NCI-H345 treated with DMSO at 0.1 percent for 48 hours (cell line): ENCODE measurements at regions not wholly inside any gene's neighbourhood (a gene's known extent, or its start where the extent isn't known, plus 50 kb on each side); places are given as distances from the start of the nearest gene placed in this dataset.
"Not testable (repeated sequence)": the region's sequence is repeated elsewhere in the genome, so short reads cannot be mapped to it uniquely, and the experiment has no call there.

ENCODE experiments used
- DNase-seq: peaks from one replicate; lab custom pipeline; 2025; ENCODE audit not compliant: unreplicated experiment; lab: John Stamatoyannopoulos, UW

DNA sequence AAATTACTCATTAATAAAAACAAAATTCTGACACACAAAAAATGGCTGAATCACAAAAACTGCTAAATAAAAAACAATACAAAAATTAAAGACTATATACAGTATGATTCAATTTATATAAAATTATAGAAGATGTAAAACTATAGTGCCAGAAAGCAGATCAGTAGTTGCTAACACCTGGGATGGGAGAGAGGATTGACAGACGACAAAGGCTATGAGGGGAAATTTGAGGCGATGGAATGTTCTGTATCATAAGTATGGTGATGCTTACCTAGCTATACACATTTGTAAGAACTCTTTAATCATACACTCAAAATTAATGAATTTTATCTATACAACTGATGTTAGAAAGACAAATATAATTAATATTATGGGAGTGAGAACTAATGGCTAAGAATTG lies 247.9 kb upstream of the GJE1 start:
- DNase-seq: no peak

DNA sequence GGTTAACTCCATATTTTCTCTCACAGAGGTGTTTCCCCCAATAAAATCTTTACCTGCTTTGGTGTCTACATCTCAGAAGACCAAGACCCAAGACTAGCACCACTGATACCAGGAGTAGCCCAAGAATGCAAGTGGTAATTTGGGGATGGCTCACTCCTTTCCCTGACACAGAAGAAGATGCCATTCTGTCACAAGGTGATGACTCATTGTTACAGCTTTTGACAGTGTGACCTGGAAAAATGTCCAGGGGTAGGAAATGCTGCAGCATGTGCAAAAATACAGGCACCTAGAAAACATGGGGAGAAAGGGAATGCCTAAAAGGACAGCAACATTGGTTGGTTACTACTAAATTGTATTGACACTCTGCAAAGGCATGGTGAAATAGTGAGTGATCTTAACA lies 254.0 kb upstream of the GJE1 start:
- DNase-seq: no peak

DNA sequence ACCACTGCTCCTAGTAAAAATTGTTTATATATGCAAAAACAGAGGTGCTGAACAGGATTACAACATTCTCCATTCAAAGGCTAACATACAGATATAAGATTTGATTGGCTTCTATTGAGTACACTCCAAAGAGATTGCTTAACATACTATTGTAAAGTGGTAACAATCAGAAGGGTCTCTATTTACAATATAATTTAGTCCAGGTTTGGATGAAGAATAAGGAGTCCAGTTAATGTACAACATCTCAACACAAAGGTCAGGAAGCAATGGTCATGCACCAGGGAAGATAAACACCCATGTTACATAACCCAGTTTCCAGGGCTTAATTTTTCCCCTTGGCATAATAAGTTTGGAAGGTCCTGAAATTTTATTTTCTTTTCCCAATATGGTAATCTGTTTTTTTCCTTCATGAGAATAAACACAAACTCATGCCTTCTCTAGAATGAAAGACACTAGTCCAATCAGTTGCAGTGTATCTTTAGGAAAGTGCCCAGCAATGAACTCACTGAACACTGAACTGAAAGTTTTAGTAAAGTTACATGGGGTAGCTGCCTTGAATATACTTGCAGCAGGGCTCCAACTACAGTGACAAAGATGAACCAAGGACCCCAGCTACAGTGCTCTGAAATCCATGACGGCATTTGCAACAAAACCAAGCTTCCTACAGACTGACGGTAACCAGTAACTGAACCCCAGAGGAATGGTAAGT lies 255.3 kb upstream of the GJE1 start:
- no peak for DNase-seq

DNA sequence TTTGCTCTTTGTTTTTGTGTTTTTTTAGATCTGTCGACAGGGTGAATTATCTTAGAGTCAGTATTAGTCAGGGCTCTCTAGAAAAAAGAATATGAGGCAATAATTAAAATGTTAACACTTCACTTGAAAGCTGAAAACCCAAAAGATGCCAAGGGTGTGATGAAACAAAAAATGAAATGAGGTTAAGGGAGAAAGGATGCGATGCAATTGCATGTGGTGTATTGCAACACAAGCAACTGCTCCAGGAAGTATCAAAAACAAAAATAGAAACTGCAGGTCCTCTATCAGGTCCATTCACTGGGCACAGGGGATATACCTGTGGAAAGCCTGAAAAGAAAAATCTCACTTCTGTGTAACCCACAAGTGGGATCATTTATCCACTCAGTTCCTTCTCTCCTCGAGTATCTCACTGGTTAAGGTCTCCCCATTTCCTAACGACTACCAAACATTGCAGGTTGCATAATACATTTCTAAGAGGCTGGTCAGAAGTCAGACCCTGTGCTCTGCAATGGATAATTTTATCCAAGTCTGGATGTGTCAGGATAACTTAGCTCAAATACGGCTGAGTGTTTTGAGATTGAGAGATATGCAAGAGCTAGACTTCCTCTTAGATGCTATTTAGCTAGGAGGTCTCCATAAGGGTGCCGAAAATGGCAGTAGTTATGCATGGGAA lies 257.7 kb upstream of the GJE1 start:
- no peak for DNase-seq

DNA sequence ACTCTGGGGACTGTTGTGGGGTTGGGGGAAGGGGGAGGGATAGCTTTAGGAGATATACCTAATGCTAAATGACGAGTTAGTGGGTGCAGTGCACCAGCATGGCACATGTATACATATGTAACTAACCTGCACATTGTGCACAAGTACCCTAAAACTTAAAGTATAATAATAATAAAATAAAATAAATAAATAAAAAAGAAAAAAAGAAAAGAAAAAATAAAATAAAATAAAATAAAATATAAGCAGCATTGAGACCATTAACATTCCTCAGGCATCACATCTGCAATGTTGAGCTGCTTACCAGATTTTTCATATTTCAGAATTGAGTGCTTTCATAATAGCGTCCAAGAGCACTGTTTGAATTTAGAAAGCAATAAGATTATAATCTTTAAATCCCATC lies 263.2 kb upstream of the GJE1 start:
- DNase-seq: not testable (repeated sequence)

DNA sequence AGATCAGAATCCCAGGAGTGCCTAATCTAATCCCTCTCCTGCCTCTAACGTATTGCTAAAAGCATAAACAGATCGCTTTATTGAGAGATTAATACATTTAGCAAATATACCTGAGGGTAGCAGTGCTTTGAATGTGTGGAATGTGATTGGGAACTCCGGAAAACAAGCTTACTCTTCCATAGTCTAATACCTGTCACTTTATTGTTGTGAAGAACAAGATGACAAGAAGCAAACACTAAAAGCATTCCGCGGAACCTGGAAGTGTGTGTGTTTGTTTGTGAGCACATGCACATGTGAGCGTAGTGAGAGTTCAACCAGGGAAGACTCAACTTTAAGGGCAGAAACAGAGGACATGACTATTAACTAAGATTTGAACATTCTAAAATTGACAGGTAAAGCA lies 265.0 kb upstream of the GJE1 start:
- DNase-seq: no peak

DNA sequence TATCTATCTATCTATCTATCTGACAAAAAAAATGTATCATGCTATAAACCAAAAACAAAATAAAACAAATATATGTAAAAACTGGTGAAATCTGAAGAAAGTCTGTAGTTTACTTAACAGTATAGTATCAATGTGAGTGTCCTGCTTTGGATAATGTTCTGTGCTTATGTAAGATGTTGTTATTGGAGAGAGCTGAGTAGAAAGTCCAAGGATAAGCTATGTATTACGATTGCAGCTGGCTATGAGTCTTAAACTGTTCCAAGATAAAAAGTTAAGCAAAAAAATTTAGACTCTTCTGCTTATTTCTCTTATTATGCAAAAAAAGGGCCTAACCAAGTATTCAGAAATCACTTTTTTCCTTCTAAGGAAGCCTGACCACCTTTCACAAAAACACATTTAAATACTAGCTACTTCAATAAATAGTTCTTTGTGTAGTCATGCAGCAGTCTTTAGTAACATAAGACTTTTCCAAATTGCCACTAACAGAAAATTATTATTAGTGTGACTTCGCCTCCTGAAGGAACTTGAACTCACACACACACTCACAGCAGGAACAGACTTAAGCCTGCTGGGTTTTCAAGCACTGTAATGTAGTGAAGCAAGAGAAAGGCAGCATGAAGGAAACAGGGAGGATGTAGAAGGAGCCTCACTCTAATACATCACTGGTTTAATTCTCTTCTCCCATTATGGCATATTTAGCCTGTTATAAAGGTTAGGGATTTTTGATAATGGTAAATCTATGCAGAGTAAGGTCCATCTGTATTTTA lies 265.8 kb upstream of the GJE1 start:
- no peak for DNase-seq

DNA sequence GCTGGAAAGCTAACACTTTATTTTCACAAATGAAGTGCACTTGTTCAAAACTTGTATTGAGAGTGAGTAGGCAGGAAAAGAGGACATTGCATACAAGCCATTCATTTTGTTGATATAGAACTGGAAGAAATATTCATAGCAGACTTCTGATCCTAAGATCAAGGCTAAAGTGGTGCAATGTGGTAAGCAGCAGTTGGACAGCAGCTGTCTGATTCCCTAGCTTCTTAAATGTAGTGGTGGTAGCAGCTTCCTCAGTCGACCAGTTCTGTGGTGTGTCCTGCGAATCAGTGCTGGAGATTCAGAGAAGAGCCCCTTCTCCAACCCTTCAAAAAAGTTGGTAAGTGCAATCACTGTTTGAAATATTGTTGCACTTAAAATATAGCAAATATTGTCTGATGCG lies 281.7 kb upstream of the GJE1 start:
- DNase-seq: no peak

DNA sequence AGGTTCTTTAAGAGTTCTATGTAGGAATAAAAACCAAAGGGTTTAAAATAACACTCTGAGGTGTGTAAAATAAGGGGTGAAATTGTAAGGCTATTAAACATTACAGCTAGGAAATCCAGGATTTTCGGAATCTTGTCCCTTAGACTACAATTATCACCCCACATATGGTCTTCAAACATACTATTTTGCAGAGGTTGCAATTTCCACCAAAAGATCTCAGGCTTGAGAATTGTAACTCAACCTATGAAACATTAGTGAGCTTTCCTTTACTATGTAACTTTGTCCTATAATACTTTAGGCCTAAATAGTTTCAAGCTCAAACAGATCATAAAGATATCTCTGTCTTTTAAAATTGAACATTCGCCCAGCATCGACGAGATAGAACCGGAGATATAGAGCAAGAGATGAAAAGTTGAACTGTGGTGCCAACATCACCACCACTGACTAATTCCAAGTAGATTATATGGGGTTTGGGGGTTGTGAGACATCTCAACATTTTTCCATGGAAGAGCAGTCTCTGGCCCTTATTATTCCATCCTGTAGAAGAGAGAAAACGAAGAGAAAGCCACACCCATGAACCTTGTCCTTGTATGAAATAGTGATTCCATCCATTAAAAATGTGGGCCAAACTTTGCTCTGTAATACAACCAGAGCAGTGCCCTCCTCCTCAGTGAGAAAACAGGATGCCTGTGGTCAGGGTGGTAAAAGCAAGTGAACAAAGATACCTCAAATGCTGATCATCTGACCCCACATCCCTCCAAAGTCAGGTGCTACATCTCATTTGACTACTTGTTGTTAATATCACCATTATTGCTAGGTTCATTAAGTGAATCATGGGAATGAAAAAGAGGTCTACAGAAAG lies 284.5 kb upstream of the GJE1 start:
- DNase-seq: no peak

DNA sequence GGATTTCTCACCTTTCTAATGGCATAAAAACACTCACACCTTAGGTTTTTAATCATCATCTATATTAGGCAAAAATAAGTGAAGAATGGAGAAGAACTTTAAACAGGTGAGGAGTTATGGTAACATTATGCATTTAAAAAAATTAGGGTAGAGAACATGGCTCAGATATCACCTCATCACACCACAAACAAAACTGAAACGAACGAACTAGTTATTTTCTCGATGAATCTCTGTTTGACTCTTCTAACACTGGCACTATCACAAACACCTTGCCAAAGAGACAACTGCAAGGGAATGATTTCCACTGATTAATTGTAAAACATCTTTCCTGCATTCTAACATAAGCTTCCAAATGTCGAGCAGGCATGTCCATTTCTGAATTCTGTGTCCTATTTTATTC lies 286.1 kb upstream of the GJE1 start:
- no peak for DNase-seq

DNA sequence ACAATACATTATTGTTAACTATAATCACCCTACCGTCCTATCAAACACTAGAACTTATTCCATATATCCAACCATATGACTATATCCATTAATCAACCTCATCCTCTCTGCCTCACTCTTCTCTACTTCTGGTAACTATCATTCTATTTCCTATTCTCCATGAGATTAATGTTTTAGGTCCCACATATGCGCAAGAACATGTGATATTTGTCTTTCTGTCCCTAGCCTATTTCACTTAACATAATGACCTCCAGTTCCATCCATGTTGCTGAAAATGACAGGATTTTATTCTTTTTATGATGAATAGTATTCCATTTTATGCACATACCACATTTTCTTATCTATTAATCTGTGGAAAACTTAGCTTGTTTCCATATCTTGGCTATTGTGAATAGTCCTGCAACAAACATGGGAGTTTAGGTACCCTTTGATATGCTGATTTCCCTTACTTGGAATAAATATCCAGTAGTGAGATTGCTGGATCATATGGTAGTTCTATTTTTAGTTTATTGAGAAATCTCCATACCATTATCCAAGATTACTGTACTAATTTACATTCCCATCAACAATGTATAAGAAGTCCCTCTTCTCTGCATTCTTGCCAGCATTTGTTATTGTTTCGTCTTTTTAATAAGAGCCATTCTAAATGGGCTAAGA lies 289.4 kb upstream of the GJE1 start:
- DNase-seq: no peak

DNA sequence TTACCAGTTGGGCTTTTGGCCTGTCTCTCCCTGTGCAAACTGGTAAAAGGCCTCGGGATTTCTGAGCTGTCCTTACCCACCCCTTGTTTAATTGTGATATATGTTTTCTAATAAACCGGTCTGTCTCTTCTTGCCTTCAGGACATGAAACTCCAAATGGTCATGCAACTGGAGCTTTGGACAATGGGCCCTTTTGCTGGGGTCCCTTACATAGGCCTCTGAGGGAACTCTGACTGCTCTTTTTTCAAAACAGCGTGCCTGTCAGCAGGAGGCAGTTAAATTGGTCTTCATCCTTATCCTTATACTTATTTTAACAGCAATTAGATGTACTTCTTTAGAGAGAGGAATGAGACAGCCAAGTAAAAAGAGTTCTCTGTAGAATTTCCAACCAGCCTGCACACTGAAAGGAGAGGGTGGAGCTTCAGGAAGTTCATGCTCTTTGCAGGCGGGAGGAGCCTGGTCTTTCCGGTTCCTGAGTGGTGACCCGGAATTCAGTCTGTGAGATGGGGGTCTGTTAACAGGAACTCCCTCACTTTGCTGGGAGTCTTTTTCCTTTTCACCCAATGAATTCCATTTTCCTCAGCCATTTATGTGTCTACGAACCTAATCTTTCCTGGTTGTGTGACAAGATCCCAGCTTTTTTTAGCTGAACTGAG lies 299.6 kb upstream of the GJE1 start:
- DNase-seq: no peak

DNA sequence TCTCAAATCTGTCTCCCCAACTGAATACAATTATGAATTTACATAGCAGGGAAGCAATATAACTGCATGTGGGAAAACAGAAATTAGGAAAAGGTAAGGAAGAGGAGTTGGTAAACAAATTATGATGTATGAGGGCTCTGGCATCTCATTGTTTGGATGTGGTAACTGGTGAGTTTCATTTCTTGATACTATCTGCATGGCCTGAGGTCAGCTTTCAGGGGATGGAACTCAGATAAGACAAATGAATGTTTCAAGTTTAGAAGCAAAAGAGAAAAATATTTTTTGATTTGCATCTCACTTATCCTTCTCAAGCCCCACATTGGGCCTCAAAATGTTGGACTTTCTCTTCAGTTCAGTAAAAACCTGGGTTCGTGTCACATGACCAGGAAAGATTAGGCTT lies 302.2 kb upstream of the GJE1 start:
- no peak for DNase-seq

DNA sequence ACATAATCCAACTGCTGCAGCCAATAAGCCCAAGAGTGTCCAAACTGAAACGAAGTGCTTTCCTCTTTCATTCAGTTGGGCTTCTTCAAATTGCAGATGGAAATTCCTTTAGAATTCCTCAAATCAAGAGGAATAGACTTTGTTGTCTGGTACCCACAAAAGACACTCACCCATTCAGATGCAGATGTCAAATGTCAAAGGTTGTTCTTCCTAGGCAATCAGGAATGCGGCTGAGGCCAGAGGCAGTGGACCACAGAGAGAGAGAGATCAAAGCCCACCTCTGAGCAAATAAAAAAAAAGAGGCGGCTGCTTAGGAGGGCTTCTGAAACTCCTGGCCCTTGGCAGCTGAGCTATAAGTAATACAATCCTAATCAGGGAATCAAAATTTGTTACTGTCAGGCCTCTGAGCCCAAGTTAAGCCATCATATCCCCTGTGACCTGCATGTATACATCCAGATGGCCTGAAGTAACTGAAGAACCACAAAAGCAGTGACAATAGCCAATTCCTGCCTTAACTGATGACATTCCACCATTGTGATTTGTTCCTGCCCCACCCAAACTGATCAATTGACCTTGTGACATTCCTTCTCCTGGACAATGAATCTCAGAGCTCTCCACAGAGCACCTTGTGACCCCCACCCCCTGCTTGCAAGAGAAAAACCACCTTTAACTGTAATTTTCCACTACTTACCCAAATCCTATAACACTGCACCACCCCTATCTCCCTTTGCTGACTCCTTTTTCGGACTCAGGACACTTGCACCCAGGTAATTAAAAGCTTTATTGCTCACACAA lies 303.0 kb upstream of the GJE1 start:
- no peak for DNase-seq

DNA sequence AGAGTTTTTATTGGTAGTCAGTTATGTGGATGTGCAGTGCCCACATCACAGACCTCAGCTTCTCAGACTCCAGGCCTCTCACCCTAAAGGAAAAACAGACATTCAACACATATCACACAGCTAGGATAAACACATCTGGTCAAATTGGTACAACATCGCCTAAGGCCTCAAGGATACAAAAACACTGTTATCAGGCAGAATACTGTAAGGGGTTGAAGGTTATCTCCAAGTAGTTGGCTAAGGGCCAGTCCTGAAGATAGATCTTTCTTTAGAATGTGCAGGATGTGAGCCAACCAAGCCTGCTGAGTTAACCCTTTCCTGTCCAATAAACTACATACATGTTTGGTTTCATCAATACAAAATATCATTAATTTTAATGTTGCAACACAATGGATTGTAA lies 308.4 kb upstream of the GJE1 start:
- no peak for DNase-seq

DNA sequence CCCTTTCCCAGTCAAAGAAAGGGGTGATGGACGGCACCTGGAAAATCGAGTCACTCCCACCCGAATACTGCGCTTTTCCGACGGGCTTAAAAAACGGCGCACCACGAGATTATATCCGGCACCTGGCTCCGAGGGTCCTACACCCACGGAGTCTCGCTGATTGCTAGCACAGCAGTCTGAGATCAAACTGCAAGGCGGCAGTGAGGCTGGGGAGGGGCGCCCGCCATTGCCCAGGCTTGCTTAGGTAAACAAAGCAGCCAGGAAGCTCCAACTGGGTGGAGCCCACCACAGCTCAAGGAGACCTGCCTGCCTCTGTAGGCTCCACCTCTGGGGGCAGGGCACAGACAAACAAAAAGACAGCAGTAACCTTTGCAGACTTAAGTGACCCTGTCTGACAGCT lies 317.7 kb upstream of the GJE1 start:
- not testable (repeated sequence) for DNase-seq

DNA sequence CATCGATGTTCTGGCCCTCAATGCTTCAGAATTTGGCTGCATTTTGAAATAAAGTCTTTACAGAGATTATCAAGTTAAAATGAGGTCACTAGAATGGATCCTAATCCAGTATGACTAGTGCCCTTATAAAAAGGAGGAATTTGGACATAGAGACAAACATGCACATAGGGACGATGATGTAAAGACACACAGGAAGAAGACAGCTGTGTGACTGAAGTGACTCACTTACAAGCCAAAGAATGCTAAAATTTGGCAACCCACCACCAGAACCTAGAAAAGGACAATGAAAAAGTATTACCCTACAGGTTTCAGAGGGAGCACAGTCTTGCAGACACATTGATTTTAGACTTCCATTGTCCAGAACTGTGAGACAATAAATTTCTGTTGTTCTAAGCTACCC lies 322.8 kb upstream of the GJE1 start:
- no peak for DNase-seq

DNA sequence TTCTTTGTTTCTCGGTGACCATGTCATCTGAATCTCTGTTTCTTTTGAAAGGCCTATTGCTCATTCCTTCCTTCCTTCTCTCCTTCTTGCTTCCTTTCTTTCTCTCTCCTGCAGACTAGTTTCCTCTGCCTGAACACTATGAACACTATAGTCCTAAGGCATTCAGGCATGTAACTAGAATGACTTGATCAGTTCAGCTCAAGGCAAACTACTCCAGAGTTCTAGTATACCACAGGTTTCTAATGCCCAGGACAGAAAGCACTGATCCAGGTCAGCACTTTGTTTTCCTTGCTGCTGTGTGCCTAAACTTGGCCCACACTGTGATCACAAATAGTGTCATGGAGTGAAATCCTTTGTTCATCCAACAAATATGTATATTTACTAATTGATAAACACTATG lies 324.1 kb upstream of the GJE1 start:
- DNase-seq: no peak

DNA sequence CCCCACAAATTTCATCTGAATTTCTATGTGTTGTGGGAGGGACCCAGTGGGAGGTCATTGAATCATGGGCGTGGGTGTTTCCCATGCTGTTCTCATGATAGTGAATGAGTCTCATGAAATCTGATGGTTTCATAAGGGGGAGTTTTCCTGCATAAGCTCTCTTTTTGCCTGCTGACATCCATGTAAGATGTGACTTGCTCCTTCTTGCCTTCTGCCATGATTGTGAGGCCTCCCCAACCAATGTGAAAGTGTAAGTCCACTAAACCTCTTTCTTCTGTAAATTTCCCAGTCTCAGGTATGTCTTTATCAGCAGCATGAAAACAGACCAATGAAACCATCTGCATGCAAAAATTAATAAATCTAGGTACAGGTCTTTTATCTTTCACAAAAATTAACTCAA lies 331.8 kb upstream of the GJE1 start:
- not testable (repeated sequence) for DNase-seq

DNA sequence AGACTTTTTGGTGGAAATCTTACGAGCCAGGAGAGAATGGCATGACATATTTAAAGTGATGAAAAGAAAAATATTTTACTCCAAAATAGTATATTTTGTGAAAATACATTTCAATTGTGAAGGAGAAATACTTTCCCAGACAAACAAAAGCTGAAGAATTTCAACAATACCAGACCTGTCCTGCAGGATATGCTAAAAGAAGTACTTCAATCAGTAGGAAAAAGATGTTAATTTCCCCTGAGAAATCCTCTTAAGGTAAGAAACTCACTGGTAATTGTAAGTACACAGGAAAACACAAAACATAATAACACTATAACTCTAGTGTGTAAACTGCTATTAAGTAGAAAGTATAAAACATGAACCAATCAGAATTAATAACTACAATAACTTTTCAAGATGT lies 341.8 kb upstream of the GJE1 start:
- no peak for DNase-seq
